SK-N-SH (cell line): ENCODE measurements at regions not wholly inside any gene's neighbourhood (a gene's known extent, or its start where the extent isn't known, plus 50 kb on each side); places are given as distances from the start of the nearest gene placed in this dataset.

Source experiments
- CTCF ChIA-PET: fragments of 300-600, 350-600 bp; formaldehyde crosslinking; extraction: SDS; loops from one replicate; lab custom pipeline; 2021; lab: Yijun Ruan, JAX
- POLR2A ChIA-PET: fragments of 350-600 bp; sonication (Branson Sonifier 250); formaldehyde crosslinking; extraction: SDS; loops from one replicate; lab custom pipeline; 2020; ENCODE audit warnings: antibody characterized with exemption, inconsistent platforms; lab: Yijun Ruan, JAX
- DNase-seq: peaks from one replicate; pipeline ENCODE4 v3.0.0; 2012
- H2AFZ ChIP-seq: fragments of 200-600 bp; sonication (generic); 2 replicates; pipeline ENCODE4 v1.8.1; 2016; ENCODE audit warnings: antibody characterized with exemption, mild to moderate bottlenecking, low read depth
- H3F3A ChIP-seq: fragments of 200-600 bp; sonication (generic); replicated peaks from 2 replicates; pipeline ENCODE3; 2016; ENCODE audit warnings: antibody characterized with exemption, mild to moderate bottlenecking; ENCODE audit not compliant: insufficient read depth
- H3K27ac ChIP-seq, 2 experiments: fragments of 200-500 bp in 1 of 2; fragments of 200-600 bp in 1 of 2; sonication (Bioruptor generic) in 1 of 2; sonication (generic), shearing (Covaris generic) in 1 of 2; 2 replicates each; pipeline versions ENCODE4 v1.5.1 to v1.6.1; 2014 to 2016; ENCODE audit warnings: low read depth in 2 of 2, inconsistent platforms in 1 of 2, low read length in 1 of 2, mild to moderate bottlenecking in 1 of 2, mixed read lengths in 1 of 2
- H3K27me3 ChIP-seq: fragments of 200-600 bp; sonication (generic), shearing (Covaris generic); 2 replicates; pipeline ENCODE4 v1.6.1; 2016; ENCODE audit warnings: mixed run types; ENCODE audit not compliant: insufficient read depth
- H3K36me3 ChIP-seq, 2 experiments: fragments of 200-500 bp in 1 of 2; fragments of 200-600 bp in 1 of 2; sonication (Bioruptor generic) in 1 of 2; sonication (generic) in 1 of 2; replicated peaks in 1 of 2; 2 replicates each; pipeline versions ENCODE3 to v1.5.1; 2014 to 2016; ENCODE audit warnings: low read length in 1 of 2, mild to moderate bottlenecking in 1 of 2; ENCODE audit not compliant: insufficient read depth in 2 of 2, control insufficient read depth in 1 of 2
- H3K4me1 ChIP-seq, 2 experiments: fragments of 200-500 bp in 1 of 2; fragments of 200-600 bp in 1 of 2; sonication (Bioruptor generic) in 1 of 2; sonication (generic), shearing (Covaris generic) in 1 of 2; 2 replicates each; pipeline versions ENCODE4 v1.5.1 to v1.6.1; 2014 to 2016; ENCODE audit warnings: low read depth in 1 of 2, low read length in 1 of 2, mixed run types in 1 of 2; ENCODE audit not compliant: insufficient read depth in 2 of 2, control insufficient read depth in 1 of 2
- H3K4me2 ChIP-seq: fragments of 200-600 bp; sonication (generic), shearing (Covaris generic); 2 replicates; pipeline ENCODE4 v1.6.1; 2017; ENCODE audit warnings: mixed run types
- H3K4me3 ChIP-seq, 2 experiments: fragments of 200-500 bp in 1 of 2; fragments of 200-600 bp in 1 of 2; sonication (Bioruptor generic) in 1 of 2; sonication (generic), shearing (Covaris generic) in 1 of 2; 2 replicates each; pipeline versions ENCODE4 v1.5.1 to v1.8.1; 2014 to 2016; ENCODE audit warnings: low read depth in 2 of 2, inconsistent platforms in 1 of 2, low read length in 1 of 2, mild to moderate bottlenecking in 1 of 2, mixed read lengths in 1 of 2, moderate library complexity in 1 of 2
- H3K79me2 ChIP-seq: fragments of 200-600 bp; sonication (generic); 2 replicates; pipeline ENCODE4 v1.8.1; 2017; ENCODE audit warnings: mild to moderate bottlenecking; ENCODE audit not compliant: insufficient read depth
- H3K9ac ChIP-seq: fragments of 200-600 bp; sonication (generic); 2 replicates; pipeline ENCODE4 v1.6.1; 2017; ENCODE audit warnings: mixed run types
- H3K9me2 ChIP-seq: fragments of 200-600 bp; sonication (generic); 2 replicates; pipeline ENCODE4 v1.6.1; 2017; ENCODE audit warnings: mixed run types
- H3K9me3 ChIP-seq: fragments of 200-600 bp; sonication (generic); 2 replicates; pipeline ENCODE4 v1.6.1; 2017; ENCODE audit warnings: mixed run types, mild to moderate bottlenecking, moderate library complexity
- H4K20me1 ChIP-seq: fragments of 200-600 bp; sonication (generic); 2 replicates; pipeline ENCODE4 v1.6.1; 2017; ENCODE audit warnings: mild to moderate bottlenecking, mixed run types; ENCODE audit not compliant: insufficient read depth
- CHD2 ChIP-seq: fragments of 150-350 bp; IDR thresholded peaks from 2 replicates; pipeline ENCODE4 v1.6.1; 2018; ENCODE audit warnings: low read length; ENCODE audit not compliant: partially characterized antibody
- EZH2phosphoT487 ChIP-seq: fragments of 200-600 bp; sonication (generic); IDR thresholded peaks from 2 replicates; pipeline ENCODE4 v1.6.1; 2017; ENCODE audit warnings: low read depth, mixed run types, mild to moderate bottlenecking, antibody characterized with exemption, moderate library complexity, borderline replicate concordance
- FOXM1 ChIP-seq: IDR thresholded peaks from 2 replicates; pipeline ENCODE4 v1.4.0; 2012; ENCODE audit warnings: low read depth, mild to moderate bottlenecking
- GABPA ChIP-seq: IDR thresholded peaks from 2 replicates; pipeline ENCODE4 v1.4.0; 2012; ENCODE audit warnings: low read depth, mild to moderate bottlenecking
- NFIC ChIP-seq: IDR thresholded peaks from 2 replicates; pipeline ENCODE4 v1.4.0; 2012; ENCODE audit warnings: borderline replicate concordance
- NRF1 ChIP-seq: IDR thresholded peaks from 2 replicates; pipeline ENCODE4 v1.6.1; 2012; ENCODE audit warnings: low read depth, mild to moderate bottlenecking, low read length
- RCOR1 ChIP-seq: fragments of 150-350 bp; IDR thresholded peaks from 2 replicates; pipeline ENCODE4 v1.6.1; 2017; ENCODE audit warnings: antibody characterized with exemption, low read length
- REST ChIP-seq: IDR thresholded peaks from 2 replicates; pipeline ENCODE4 v1.6.1; 2012; ENCODE audit warnings: mild to moderate bottlenecking, low read depth, low read length, moderate library complexity
- RFX5 ChIP-seq: IDR thresholded peaks from 2 replicates; pipeline ENCODE4 v1.6.1; 2012; ENCODE audit warnings: mild to moderate bottlenecking, improper control_type of control experiment, low read length
- RXRA ChIP-seq: IDR thresholded peaks from 2 replicates; pipeline ENCODE4 v1.4.0; 2012; ENCODE audit warnings: low read depth, mild to moderate bottlenecking, borderline replicate concordance
- SIN3A ChIP-seq: IDR thresholded peaks from 2 replicates; pipeline ENCODE4 v1.6.1; 2012; ENCODE audit warnings: low read depth, mild to moderate bottlenecking, low read length, moderate library complexity, borderline replicate concordance
- SMC3 ChIP-seq: IDR thresholded peaks from 2 replicates; pipeline ENCODE4 v1.6.1; 2012; ENCODE audit warnings: low read depth, low read length, improper control_type of control experiment
- TAF1 ChIP-seq: IDR thresholded peaks from 2 replicates; pipeline ENCODE4 v1.6.1; 2012; ENCODE audit warnings: low read depth, mild to moderate bottlenecking, low read length, moderate library complexity, borderline replicate concordance
- WGBS: methylation state at CpG from one replicate; pipeline ENCODE4 v1.1.6; 2017; ENCODE audit warnings: low lambda C conversion rate; 5-methylcytosine and 5-hydroxymethylcytosine counted together
- TF ChIP-seq, protein P1 (sequence below): IDR thresholded peaks from 2 replicates; pipeline ENCODE4 v1.4.0; 2012; ENCODE audit warnings: low read depth
- TF ChIP-seq, protein P2 (sequence below): fragments of 150-350 bp; IDR thresholded peaks from 2 replicates; pipeline ENCODE4 v1.6.1; 2016; ENCODE audit warnings: mild to moderate bottlenecking, low read depth, low read length
- TF ChIP-seq, protein P3 (sequence below): IDR thresholded peaks from 2 replicates; pipeline ENCODE4 v1.4.0; 2012; ENCODE audit warnings: low read depth, borderline replicate concordance
- TF ChIP-seq, protein P4 (sequence below): fragments of 150-350 bp; IDR thresholded peaks from 2 replicates; pipeline ENCODE4 v1.6.1; 2017; ENCODE audit warnings: antibody characterized with exemption, low read length, low read depth, borderline replicate concordance

DNA sequence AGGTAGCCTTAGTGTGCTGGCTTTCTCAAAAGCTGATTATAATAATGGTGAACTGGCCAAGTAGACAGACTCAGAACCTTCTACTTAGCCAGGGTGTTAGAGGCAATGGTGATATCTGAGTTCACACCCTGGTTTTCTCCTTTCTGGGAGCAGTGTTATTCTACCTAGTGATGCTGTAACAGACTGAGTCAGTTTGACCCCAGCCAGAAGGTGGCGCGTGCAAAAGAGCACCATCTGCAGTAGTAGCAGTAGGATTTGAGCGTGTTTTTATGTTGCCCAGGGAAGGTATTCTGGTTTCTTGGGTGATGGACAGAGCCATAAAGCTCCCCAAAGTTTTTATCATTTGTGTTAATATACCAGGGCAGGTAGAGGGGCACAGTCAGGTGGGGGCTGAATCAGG, 143.8 kb upstream of the CPXCR1 start (continued):
- TF ChIP-seq FOXM1: no peak
- TF ChIP-seq, protein P1, sequence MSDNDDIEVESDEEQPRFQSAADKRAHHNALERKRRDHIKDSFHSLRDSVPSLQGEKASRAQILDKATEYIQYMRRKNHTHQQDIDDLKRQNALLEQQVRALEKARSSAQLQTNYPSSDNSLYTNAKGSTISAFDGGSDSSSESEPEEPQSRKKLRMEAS: no peak
- no peak for TF ChIP-seq NRF1
- TF ChIP-seq RFX5: no peak
- no peak for TF ChIP-seq NFIC
- no peak for TF ChIP-seq SIN3A
- TF ChIP-seq, protein P2, sequence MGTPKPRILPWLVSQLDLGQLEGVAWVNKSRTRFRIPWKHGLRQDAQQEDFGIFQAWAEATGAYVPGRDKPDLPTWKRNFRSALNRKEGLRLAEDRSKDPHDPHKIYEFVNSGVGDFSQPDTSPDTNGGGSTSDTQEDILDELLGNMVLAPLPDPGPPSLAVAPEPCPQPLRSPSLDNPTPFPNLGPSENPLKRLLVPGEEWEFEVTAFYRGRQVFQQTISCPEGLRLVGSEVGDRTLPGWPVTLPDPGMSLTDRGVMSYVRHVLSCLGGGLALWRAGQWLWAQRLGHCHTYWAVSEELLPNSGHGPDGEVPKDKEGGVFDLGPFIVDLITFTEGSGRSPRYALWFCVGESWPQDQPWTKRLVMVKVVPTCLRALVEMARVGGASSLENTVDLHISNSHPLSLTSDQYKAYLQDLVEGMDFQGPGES: no peak
- TF ChIP-seq TAF1: no peak
- no peak for TF ChIP-seq RCOR1
- no peak for TF ChIP-seq GABPA
- no peak for TF ChIP-seq SMC3
- no peak for TF ChIP-seq RXRA
- no peak for TF ChIP-seq EZH2phosphoT487

- Histone ChIP-seq H3K4me3 (no peak overlapping the region), H3K9me2 (no peaks in the 10 kb centered on the region), H3K9ac (no peak overlapping the region), H3K36me3 (no peaks in the 10 kb centered on the region), H3K4me2 (no peak overlapping the region), H3F3A (no peaks in the 10 kb centered on the region), H3K27ac (no peak overlapping the region), H2AFZ (no peak overlapping the region), H3K79me2 (no peaks in the 10 kb centered on the region), H3K27me3 (no peaks in the 10 kb centered on the region), H3K4me1 (no peaks in the 10 kb centered on the region), H3K9me3 (no peaks in the 10 kb centered on the region), H4K20me1 (no peaks in the 10 kb centered on the region)
- CTCF ChIA-PET: no interaction called here
- no peak for DNase-seq
- POLR2A ChIA-PET: no interaction called here
- WGBS: 6% methylated on average over 5 of the region's 5 CpGs
- TF ChIP-seq, protein P3, sequence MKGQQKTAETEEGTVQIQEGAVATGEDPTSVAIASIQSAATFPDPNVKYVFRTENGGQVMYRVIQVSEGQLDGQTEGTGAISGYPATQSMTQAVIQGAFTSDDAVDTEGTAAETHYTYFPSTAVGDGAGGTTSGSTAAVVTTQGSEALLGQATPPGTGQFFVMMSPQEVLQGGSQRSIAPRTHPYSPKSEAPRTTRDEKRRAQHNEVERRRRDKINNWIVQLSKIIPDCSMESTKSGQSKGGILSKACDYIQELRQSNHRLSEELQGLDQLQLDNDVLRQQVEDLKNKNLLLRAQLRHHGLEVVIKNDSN: no peak
- TF ChIP-seq SIN3A (no peak), CHD2 (no peak), NRF1 (no peak), REST (no peak)
- TF ChIP-seq, protein P4, sequence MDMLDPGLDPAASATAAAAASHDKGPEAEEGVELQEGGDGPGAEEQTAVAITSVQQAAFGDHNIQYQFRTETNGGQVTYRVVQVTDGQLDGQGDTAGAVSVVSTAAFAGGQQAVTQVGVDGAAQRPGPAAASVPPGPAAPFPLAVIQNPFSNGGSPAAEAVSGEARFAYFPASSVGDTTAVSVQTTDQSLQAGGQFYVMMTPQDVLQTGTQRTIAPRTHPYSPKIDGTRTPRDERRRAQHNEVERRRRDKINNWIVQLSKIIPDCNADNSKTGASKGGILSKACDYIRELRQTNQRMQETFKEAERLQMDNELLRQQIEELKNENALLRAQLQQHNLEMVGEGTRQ: no peak
Measured at GRCh38 chrX:88604433-88605221, 142.4 kb upstream of the CPXCR1 start.
